K562 (cell line): ENCODE measurements at regions not wholly inside any gene's neighbourhood (a gene's known extent, or its start where the extent isn't known, plus 50 kb on each side); places are given as distances from the start of the nearest gene placed in this dataset.

Source experiments
- ATAC-seq: fragments of 200-7000 bp; cut with Tn5 transposase; 3 replicates; pipeline ENCODE4 v1.9.1; 2020; ENCODE audit warnings: moderate library complexity
- BruUV-seq: library from RNA; stranded (reverse); fragments of 400-500 nt; replicated peaks from 2 replicates; lab custom pipeline; 2021; lab: Mats Ljungman, UMichigan
- CTCF ChIA-PET: fragments of 300-600 bp; formaldehyde crosslinking; extraction: SDS; loops from one replicate; lab custom pipeline; 2021; ENCODE audit warnings: low intra/inter-chr PET ratio; lab: Yijun Ruan, JAX
- POLR2A ChIA-PET: fragments of 300-600, 350-650 bp; sonication (Branson Sonifier 250); formaldehyde crosslinking; extraction: SDS; loops from one replicate; lab custom pipeline; 2021; ENCODE audit warnings: antibody characterized with exemption, inconsistent platforms; lab: Yijun Ruan, JAX
- DNase-seq, 4 experiments: peaks; one replicate each; pipeline versions ENCODE4 v3.0.0 to v3.0.0-alpha.2; 2011 to 2018; ENCODE audit warnings: low spot score in 3 of 4, mixed read lengths in 3 of 4; ENCODE audit errors: extremely low read depth in 1 of 4
- FAIRE-seq: peaks from 2 replicates; lab custom pipeline; 2011; peaks lifted over from hg19 to GRCh38; lab: Jason Lieb, UNC
- H2AFZ ChIP-seq: 2 replicates; pipeline ENCODE4 v1.6.0; 2011; ENCODE audit warnings: low read depth, low read length, control low read depth, inconsistent platforms
- H3K27ac ChIP-seq: fragments of 200-600 bp; 3 replicates; pipeline ENCODE4 v1.8.0; 2011; ENCODE audit warnings: low read depth, mild to moderate bottlenecking, control low read depth, inconsistent platforms, low read length, moderate library complexity, mixed read lengths; ENCODE audit errors: extremely low read depth
- H3K27me3 ChIP-seq, 2 experiments: fragments of 300-600 bp in 1 of 2; 2 replicates in 1 of 2; 3 replicates in 1 of 2; pipeline versions ENCODE4 v1.6.0 to v1.8.0; 2011; ENCODE audit warnings: inconsistent platforms in 2 of 2, low read length in 2 of 2, mild to moderate bottlenecking in 1 of 2, mixed read lengths in 1 of 2, moderate library complexity in 1 of 2; ENCODE audit not compliant: control insufficient read depth in 2 of 2, insufficient read depth in 2 of 2
- H3K36me3 ChIP-seq: fragments of 300-600 bp; 3 replicates; pipeline ENCODE4 v1.8.0; 2011; ENCODE audit warnings: mild to moderate bottlenecking, low read length, inconsistent platforms; ENCODE audit not compliant: control insufficient read depth, insufficient read depth
- H3K4me1 ChIP-seq, 2 experiments: fragments of 200-600 bp in 1 of 2; replicated peaks in 1 of 2; 2 replicates in 1 of 2; 3 replicates in 1 of 2; pipeline versions ENCODE4 v1.5.1 to v1.8.0; 2011; ENCODE audit warnings: inconsistent platforms in 2 of 2, low read length in 2 of 2, mild to moderate bottlenecking in 1 of 2, mixed read lengths in 1 of 2, moderate library complexity in 1 of 2; ENCODE audit not compliant: control insufficient read depth in 2 of 2, insufficient read depth in 2 of 2
- H3K4me2 ChIP-seq: 2 replicates; pipeline ENCODE4 v1.6.1; 2011; ENCODE audit warnings: low read length, control low read depth, inconsistent platforms, mixed read lengths; ENCODE audit not compliant: insufficient read depth
- H3K4me3 ChIP-seq: fragments of 200-600 bp; sonication (generic), shearing (Covaris generic); 2 replicates; pipeline ENCODE4 v1.5.1; 2016; ENCODE audit warnings: control low read depth, inconsistent platforms
- H3K79me2 ChIP-seq: fragments of 200-600 bp; 3 replicates; pipeline ENCODE4 v1.8.0; 2011; ENCODE audit warnings: low read length, inconsistent platforms; ENCODE audit not compliant: control insufficient read depth, insufficient read depth
- H3K9ac ChIP-seq, 2 experiments: 2 replicates each; pipeline versions ENCODE4 v1.6.0 to v1.6.1; 2011; ENCODE audit warnings: low read depth in 2 of 2, low read length in 2 of 2, control low read depth in 1 of 2, inconsistent platforms in 1 of 2, mild to moderate bottlenecking in 1 of 2, mixed read lengths in 1 of 2; ENCODE audit not compliant: insufficient read depth in 1 of 2
- H3K9me1 ChIP-seq: one replicate; pipeline ENCODE4 v1.6.0; 2011; ENCODE audit warnings: inconsistent platforms, mild to moderate bottlenecking, low read length, moderate library complexity; ENCODE audit not compliant: control insufficient read depth, insufficient read depth
- H3K9me3 ChIP-seq: replicated peaks from 2 replicates; pipeline ENCODE4 v1.5.1; 2011; ENCODE audit warnings: low read depth, low read length, inconsistent platforms; ENCODE audit not compliant: control insufficient read depth, insufficient read depth
- H4K20me1 ChIP-seq: replicated peaks from 2 replicates; pipeline ENCODE4 v1.6.1; 2011; ENCODE audit warnings: low read length, inconsistent platforms, mixed read lengths; ENCODE audit not compliant: control insufficient read depth, insufficient read depth
- C11orf30 ChIP-seq: fragments of 450-650 bp; IDR thresholded peaks from 2 replicates; pipeline ENCODE4 v1.6.1; 2016; ENCODE audit warnings: low read depth, mild to moderate bottlenecking
- CTCF ChIP-seq, 3 experiments: IDR thresholded peaks in 2 of 3; conservative IDR thresholded peaks in 1 of 3; 2 replicates each; pipeline ENCODE4 v1.5.1; 2011 to 2012; ENCODE audit warnings: low read length in 3 of 3, mild to moderate bottlenecking in 3 of 3, control low read depth in 2 of 3, improper control_type of control experiment in 1 of 3, inconsistent platforms in 1 of 3, low read depth in 1 of 3, mixed read lengths in 1 of 3, moderate library complexity in 1 of 3; ENCODE audit not compliant: insufficient read depth in 2 of 3
- DACH1 ChIP-seq: fragments of 450-650 bp; IDR thresholded peaks from 2 replicates; pipeline ENCODE4 v1.6.1; 2018; ENCODE audit not compliant: partially characterized antibody
- FIP1L1 ChIP-seq: fragments of 200-400 bp; formaldehyde crosslinking; IDR thresholded peaks from 2 replicates; pipeline ENCODE4 v1.6.1; 2018; ENCODE audit warnings: mild to moderate bottlenecking, low read depth, low read length; ENCODE audit not compliant: poor library complexity, severe bottlenecking
- HNRNPLL ChIP-seq: fragments of 200-400 bp; formaldehyde crosslinking; IDR thresholded peaks from 2 replicates; pipeline ENCODE4 v1.6.1; 2017; ENCODE audit warnings: low read length, low read depth, mild to moderate bottlenecking; ENCODE audit not compliant: poor library complexity, severe bottlenecking
- YY1 ChIP-seq, 3 experiments: IDR thresholded peaks; 2 replicates each; pipeline ENCODE4 v1.6.1; 2011; ENCODE audit warnings: low read length in 2 of 3, mild to moderate bottlenecking in 2 of 3, moderate library complexity in 2 of 3, borderline replicate concordance in 1 of 3, control low read depth in 1 of 3, low read depth in 1 of 3; ENCODE audit not compliant: insufficient read depth in 3 of 3, insufficient replicate concordance in 2 of 3, control insufficient read depth in 1 of 3, insufficient read length in 1 of 3; ENCODE audit errors: extremely low read depth in 1 of 3
- ZBTB17 ChIP-seq: fragments of 450-650 bp; formaldehyde crosslinking; IDR thresholded peaks from 2 replicates; pipeline ENCODE4 v1.4.0; 2020; ENCODE audit warnings: mild to moderate bottlenecking
- WGBS: fragments of 100-300 bp; shearing (Covaris generic); methylation state at CpG from one replicate; pipeline ENCODE4 v1.1.6; 2016; ENCODE audit warnings: low coverage, mixed read lengths; ENCODE audit not compliant: insufficient coverage; ENCODE audit errors: missing lambda C conversion rate; 5-methylcytosine and 5-hydroxymethylcytosine counted together
- in situ Hi-C: fragments of 300-500 bp; cut with MboI; formaldehyde crosslinking; loops from 4 replicates; pipeline ENCODE4 v1.15.0; 2018; ENCODE audit warnings: inconsistent platforms, mixed read lengths
- intact Hi-C: fragments of 100-400 bp; cut with micrococcal nuclease; formaldehyde crosslinking; loops from 2 replicates; pipeline ENCODE4 v1.14.2; 2022

- TF ChIP-seq CTCF (IDR thresholded peaks at IDR 0.05 in 2 of 3, conservative IDR thresholded peaks at IDR 0.05 in 1 of 3; ENCODE audit: insufficient read depth in 2 of 3, low read depth in 1 of 3, low read length in 3 of 3): no peak
- no peak for TF ChIP-seq DACH1
- TF ChIP-seq, all 486 proteins: peak for 0
Observed at GRCh38 chr9:115686069-115686468, 467.5 kb upstream of the PAPPA start (continued).

DNA sequence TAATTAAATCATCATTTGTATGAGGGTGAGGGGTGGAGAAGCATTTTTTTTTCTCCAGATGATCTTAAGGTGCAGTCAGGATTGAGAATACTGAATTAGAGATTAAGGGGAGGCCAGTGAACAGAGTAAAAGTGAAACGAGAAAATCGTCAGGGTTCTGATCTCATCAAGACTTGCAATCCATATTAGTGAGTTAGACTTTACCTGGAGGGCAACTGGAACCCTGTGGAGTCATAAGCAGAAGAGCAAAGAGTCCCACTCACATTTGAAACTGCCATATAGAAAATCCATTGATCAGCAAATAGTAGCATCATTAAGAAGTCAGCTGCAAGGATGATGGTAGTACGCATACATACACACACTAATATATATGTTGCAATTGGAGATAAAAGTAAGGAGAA lies 466.2 kb upstream of the PAPPA start:
- intact Hi-C loops (no loop called here), in situ Hi-C loops (no loop called here)
- WGBS: 10% methylated on average over 3 of the region's 3 CpGs
- ChIA-PET CTCF (no interaction called here), POLR2A (no interaction called here)
- Histone ChIP-seq H3K9me1 (no peaks in the 10 kb centered on the region), H2AFZ (no peak overlapping the region), H3K4me2 (no peak overlapping the region), H3K9ac (no peak overlapping the region), H3K9me3 (no peaks in the 10 kb centered on the region), H3K79me2 (no peaks in the 10 kb centered on the region), H3K36me3 (no peaks in the 10 kb centered on the region), H3K4me3 (no peak overlapping the region), H3K27ac (no peak overlapping the region), H4K20me1 (no peaks in the 10 kb centered on the region), H3K4me1 (no peaks in the 10 kb centered on the region), H3K27me3 (no peaks in the 10 kb centered on the region)
- no peak for TF ChIP-seq FIP1L1
- no peak for TF ChIP-seq HNRNPLL
- no peak for TF ChIP-seq ZBTB17 (CRISPR knock-in tag)
- no peak for TF ChIP-seq YY1 (IDR thresholded peaks at IDR 0.05; ENCODE audit: borderline replicate concordance in 1 of 3, control insufficient read depth in 1 of 3, extremely low read depth in 1 of 3, insufficient read depth in 3 of 3, insufficient read length in 1 of 3, insufficient replicate concordance in 2 of 3, low read depth in 1 of 3, low read length in 2 of 3)
- no peak for TF ChIP-seq C11orf30
- no TSS peak for BruUV-seq
- FAIRE-seq (no peak), DNase-seq (no peak), ATAC-seq (no peak)
